Astrocyte (in vitro differentiated cells and primary cell): ENCODE measurements at regions not wholly inside any gene's neighbourhood (a gene's known extent, or its start where the extent isn't known, plus 50 kb on each side); places are given as distances from the start of the nearest gene placed in this dataset.

ENCODE experiments used
- CTCF ChIP-seq: IDR thresholded peaks from 2 replicates; pipeline ENCODE4 v1.5.1; 2011; ENCODE audit warnings: low read depth, mild to moderate bottlenecking, inconsistent platforms, low read length, moderate library complexity; ENCODE audit not compliant: insufficient read depth
- EZH2 ChIP-seq: IDR thresholded peaks from 2 replicates; pipeline ENCODE4 v1.6.1; 2012; ENCODE audit warnings: mild to moderate bottlenecking, low read length, inconsistent platforms; ENCODE audit not compliant: insufficient read depth

- TF ChIP-seq CTCF: no peak
- no peak for TF ChIP-seq EZH2
These were observed 253.0 kb upstream of the P2RY1 start for GRCh38 chr3:152581951-152582350.
